ENCODE measurements at regions not wholly inside any gene's neighbourhood (a gene's known extent, or its start where the extent isn't known, plus 50 kb on each side); places are given as distances from the start of the nearest gene placed in this dataset.

DNA sequence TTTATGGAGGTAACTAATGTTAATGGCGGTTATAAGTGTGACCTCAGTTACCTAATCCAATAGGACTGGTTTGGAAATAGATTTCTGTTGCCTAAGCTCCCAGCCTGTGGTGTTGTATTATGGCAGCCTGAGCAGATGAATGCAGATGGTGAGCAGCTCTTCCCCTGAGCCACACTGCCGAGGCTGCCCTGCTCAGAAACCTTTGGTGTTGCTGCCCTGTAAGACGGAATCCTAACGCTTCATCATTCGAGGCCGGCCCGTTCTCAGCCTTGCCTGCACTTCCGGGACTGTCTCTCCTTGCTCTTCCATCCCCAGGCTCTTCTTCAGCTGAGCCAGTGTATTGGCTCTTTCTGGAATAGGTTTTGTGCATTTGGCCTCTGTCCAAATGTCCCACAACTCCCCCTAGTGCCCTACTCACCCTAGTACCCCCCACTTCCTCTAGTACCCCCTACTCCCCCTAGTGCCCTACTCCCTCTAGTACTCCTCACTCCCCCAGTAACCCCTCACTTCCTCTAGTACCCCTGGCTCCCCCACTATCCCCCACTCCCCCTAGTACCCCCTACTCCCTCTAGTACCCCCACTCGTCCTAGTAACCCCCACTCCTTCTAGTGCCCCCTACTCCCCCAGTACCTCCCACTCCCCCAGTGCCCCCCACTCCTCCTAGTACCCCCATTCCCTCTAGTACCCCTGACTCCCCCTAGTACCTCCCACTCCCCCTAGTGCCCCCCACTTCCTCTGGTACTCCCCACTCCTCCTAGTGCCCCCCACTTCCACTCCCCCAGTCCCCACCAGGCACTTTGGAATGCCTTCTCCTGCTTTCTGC lies 106.0 kb upstream of the TAF1B start:
- TF ChIP-seq, protein P1, sequence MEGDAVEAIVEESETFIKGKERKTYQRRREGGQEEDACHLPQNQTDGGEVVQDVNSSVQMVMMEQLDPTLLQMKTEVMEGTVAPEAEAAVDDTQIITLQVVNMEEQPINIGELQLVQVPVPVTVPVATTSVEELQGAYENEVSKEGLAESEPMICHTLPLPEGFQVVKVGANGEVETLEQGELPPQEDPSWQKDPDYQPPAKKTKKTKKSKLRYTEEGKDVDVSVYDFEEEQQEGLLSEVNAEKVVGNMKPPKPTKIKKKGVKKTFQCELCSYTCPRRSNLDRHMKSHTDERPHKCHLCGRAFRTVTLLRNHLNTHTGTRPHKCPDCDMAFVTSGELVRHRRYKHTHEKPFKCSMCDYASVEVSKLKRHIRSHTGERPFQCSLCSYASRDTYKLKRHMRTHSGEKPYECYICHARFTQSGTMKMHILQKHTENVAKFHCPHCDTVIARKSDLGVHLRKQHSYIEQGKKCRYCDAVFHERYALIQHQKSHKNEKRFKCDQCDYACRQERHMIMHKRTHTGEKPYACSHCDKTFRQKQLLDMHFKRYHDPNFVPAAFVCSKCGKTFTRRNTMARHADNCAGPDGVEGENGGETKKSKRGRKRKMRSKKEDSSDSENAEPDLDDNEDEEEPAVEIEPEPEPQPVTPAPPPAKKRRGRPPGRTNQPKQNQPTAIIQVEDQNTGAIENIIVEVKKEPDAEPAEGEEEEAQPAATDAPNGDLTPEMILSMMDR (conservative IDR thresholded peaks at IDR 0.05; ENCODE audit: low read depth, low read length): no peak; the same call in 1 of the 2 replicates
- TF ChIP-seq EZH2 (IDR thresholded peaks at IDR 0.05; ENCODE audit: borderline replicate concordance, low read depth, low read length, poor library complexity, severe bottlenecking): no peak

Data from A673 (cell line).